Colon (tissue), 2 donors: ENCODE measurements at regions not wholly inside any gene's neighbourhood (a gene's known extent, or its start where the extent isn't known, plus 50 kb on each side); places are given as distances from the start of the nearest gene placed in this dataset.
"Not testable (repeated sequence)": the region's sequence is repeated elsewhere in the genome, so short reads cannot be mapped to it uniquely, and the experiment has no call there.

Experiments
- FAIRE-seq: peaks from 2 replicates; lab custom pipeline; 2012; peaks lifted over from hg19 to GRCh38; lab: Jason Lieb, UNC
- donor health status: control.
- donor health status: control.

- FAIRE-seq = no peak
These were observed 202.4 kb downstream of the MOXD1 start for GRCh38 chr6:132198896-132199295.

GRCh38 chr6:132198040-132198439 is 203.2 kb downstream of the MOXD1 start:
- FAIRE-seq = no peak

- FAIRE-seq = no peak
These were observed 206.7 kb downstream of the MOXD1 start for GRCh38 chr6:132194529-132194928.

- FAIRE-seq = no peak
These were observed 208.6 kb downstream of the MOXD1 start for GRCh38 chr6:132192631-132193030.

- FAIRE-seq = peak; percentile 38
These were observed 210.5 kb downstream of the MOXD1 start for GRCh38 chr6:132190815-132191175.

GRCh38 chr6:132190097-132190814 is 211.0 kb downstream of the MOXD1 start:
- FAIRE-seq = no peak

- no peak for FAIRE-seq
These were observed 212.6 kb downstream of the MOXD1 start for GRCh38 chr6:132188556-132189264.

- FAIRE-seq = no peak
These were observed 213.5 kb downstream of the MOXD1 start for GRCh38 chr6:132187816-132188215.

- not testable (repeated sequence) for FAIRE-seq
These were observed 216.3 kb downstream of the MOXD1 start for GRCh38 chr6:132184966-132185365.

- no peak for FAIRE-seq
These were observed 221.3 kb downstream of the MOXD1 start for GRCh38 chr6:132179955-132180354.

- FAIRE-seq = no peak
These were observed 223.7 kb upstream of the CCN2 start for GRCh38 chr6:132174919-132175318.

- no peak for FAIRE-seq
These were observed 217.8 kb upstream of the CCN2 start for GRCh38 chr6:132168961-132169360.

GRCh38 chr6:132167929-132168892 is 217.0 kb upstream of the CCN2 start:
- FAIRE-seq = no peak

- FAIRE-seq = no peak
These were observed 215.4 kb upstream of the CCN2 start for GRCh38 chr6:132166526-132167051.

GRCh38 chr6:132165677-132166076 is 214.5 kb upstream of the CCN2 start:
- no peak for FAIRE-seq

GRCh38 chr6:132161283-132161682 is 210.1 kb upstream of the CCN2 start:
- no peak for FAIRE-seq

GRCh38 chr6:132153221-132153898 is 202.2 kb upstream of the CCN2 start:
- FAIRE-seq = no peak

- no peak for FAIRE-seq
These were observed 196.4 kb upstream of the CCN2 start for GRCh38 chr6:132147530-132148011.

GRCh38 chr6:132144456-132144855 is 193.3 kb upstream of the CCN2 start:
- FAIRE-seq = no peak

GRCh38 chr6:132143258-132143657 is 192.1 kb upstream of the CCN2 start:
- no peak for FAIRE-seq

GRCh38 chr6:132142768-132143167 is 191.6 kb upstream of the CCN2 start:
- FAIRE-seq = no peak

GRCh38 chr6:132142308-132142707 is 191.1 kb upstream of the CCN2 start:
- FAIRE-seq = no peak
